ENCODE measurements at regions not wholly inside any gene's neighbourhood (a gene's known extent, or its start where the extent isn't known, plus 50 kb on each side); places are given as distances from the start of the nearest gene placed in this dataset.

DNA sequence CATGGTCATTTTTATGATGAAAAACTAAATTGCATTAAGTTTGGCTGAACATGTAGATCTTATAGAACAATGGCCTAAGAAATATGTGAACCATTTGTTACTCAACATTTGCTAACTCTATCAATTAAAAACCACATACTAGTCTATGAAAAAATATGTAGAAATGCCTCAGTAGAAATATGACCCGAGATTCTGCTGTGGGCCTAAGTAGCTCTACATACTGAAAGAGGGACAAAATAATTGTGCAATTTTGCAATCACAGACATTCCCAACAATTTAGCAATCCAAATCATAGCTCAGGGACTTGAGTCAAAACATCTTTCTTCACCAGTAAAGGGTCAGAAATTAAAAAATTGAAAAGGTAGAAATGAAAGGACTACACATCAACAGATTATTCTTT, 619.0 kb downstream of the FRK start:
- H3K9ac ChIP-seq (replicated peaks; ENCODE audit: extremely low read depth, insufficient read depth, low read length) = no peak overlapping the region
- intact Hi-C loops (cut with micrococcal nuclease) = no loop called here
- H3K79me2 ChIP-seq (ENCODE audit: control insufficient read depth, insufficient read depth, low read length) = no peaks in the 10 kb centered on the region
- no peaks in the 10 kb centered on the region for H4K20me1 ChIP-seq (replicated peaks; ENCODE audit: control insufficient read depth, extremely low read depth, insufficient read depth, low read length)
- H3K4me1 ChIP-seq (ENCODE audit: control insufficient read depth, extremely low read depth, insufficient read depth, low read length) = no peaks in the 10 kb centered on the region
- H3K9me3 ChIP-seq (replicated peaks; ENCODE audit: control insufficient read depth, insufficient read depth, low read length) = peaks cover 2% of the 10 kb centered on the region
- no peak overlapping the region for H2AFZ ChIP-seq (ENCODE audit: low read depth, low read length)
- no peak overlapping the region for H3K4me2 ChIP-seq (ENCODE audit: insufficient read depth, low read length)
- ChIA-PET POLR2A (no interaction called here), CTCF (interaction anchor here (1.5 kb wide), 1 partner anchor 8 kb away, joined by 5 read pairs; no protein-coding TSS in a partner anchor)
- dilution Hi-C loops (cut with MboI; ENCODE audit: extremely low pct_ligation_motif_present, low sequenced_read_pairs) = no loop called here
- no peaks in the 10 kb centered on the region for H3K27me3 ChIP-seq (ENCODE audit: control insufficient read depth in 2 of 2, insufficient read depth in 2 of 2, low read length in 2 of 2)
- H3K36me3 ChIP-seq (ENCODE audit: control insufficient read depth in 2 of 2, extremely low read depth in 1 of 2, insufficient read depth in 2 of 2, low read length in 2 of 2) = no peaks in the 10 kb centered on the region
- no peak overlapping the region for H3K4me3 ChIP-seq (replicated peaks in 1 of 3; ENCODE audit: insufficient read depth in 1 of 3, low read depth in 1 of 3, low read length in 3 of 3)
- TF ChIP-seq POLR2AphosphoS5 (IDR thresholded peaks at IDR 0.05; ENCODE audit: insufficient read depth, low read depth, low read length) (no peak), MYC (IDR thresholded peaks at IDR 0.05; ENCODE audit: low read depth, low read length) (no peak), MAX (IDR thresholded peaks at IDR 0.05; ENCODE audit: insufficient read depth, insufficient read length) (no peak), FOS (IDR thresholded peaks at IDR 0.05; ENCODE audit: borderline replicate concordance, insufficient read depth, low read length) (no peak)
- TF ChIP-seq, protein P1, sequence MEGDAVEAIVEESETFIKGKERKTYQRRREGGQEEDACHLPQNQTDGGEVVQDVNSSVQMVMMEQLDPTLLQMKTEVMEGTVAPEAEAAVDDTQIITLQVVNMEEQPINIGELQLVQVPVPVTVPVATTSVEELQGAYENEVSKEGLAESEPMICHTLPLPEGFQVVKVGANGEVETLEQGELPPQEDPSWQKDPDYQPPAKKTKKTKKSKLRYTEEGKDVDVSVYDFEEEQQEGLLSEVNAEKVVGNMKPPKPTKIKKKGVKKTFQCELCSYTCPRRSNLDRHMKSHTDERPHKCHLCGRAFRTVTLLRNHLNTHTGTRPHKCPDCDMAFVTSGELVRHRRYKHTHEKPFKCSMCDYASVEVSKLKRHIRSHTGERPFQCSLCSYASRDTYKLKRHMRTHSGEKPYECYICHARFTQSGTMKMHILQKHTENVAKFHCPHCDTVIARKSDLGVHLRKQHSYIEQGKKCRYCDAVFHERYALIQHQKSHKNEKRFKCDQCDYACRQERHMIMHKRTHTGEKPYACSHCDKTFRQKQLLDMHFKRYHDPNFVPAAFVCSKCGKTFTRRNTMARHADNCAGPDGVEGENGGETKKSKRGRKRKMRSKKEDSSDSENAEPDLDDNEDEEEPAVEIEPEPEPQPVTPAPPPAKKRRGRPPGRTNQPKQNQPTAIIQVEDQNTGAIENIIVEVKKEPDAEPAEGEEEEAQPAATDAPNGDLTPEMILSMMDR (IDR thresholded peaks at IDR 0.05; ENCODE audit: extremely low read depth in 1 of 2, insufficient read depth in 1 of 2, low read depth in 1 of 2, low read length in 2 of 2) = no peak
- DNase-seq (ENCODE audit: low read depth, low spot score) = no peak
- no TSS peak for BruUV-seq (replicated peaks)
- no peaks in the 10 kb centered on the region for H3K9me1 ChIP-seq (replicated peaks; ENCODE audit: control insufficient read depth, extremely low read depth, insufficient read depth, low read length)
- no peak overlapping the region for H3K27ac ChIP-seq (ENCODE audit: insufficient read depth, low read depth, low read length)
- FAIRE-seq = no peak

DNA sequence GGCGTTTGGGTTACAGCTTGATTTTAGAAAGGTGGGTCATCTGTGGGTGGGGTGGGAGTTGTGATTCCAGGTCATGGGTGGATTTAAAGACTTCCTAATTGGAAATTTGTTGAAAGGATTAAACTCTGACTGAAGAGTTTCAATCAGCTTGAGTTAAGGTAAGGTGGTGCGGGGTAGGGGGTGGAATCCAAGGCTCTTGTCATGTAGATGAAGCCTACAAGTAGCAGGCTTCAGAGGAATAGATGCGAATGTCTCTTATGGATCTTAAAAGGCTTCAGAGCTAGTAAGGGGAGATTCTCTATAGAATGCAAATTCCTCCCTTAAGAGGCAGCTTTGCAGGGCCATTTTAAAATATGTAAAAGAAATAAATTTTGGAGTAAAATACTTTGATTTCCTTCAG, 645.3 kb downstream of the FRK start:
- no peak for FAIRE-seq
- dilution Hi-C loops (cut with MboI; ENCODE audit: extremely low pct_ligation_motif_present, low sequenced_read_pairs) = no loop called here
- H3K9me3 ChIP-seq (replicated peaks; ENCODE audit: control insufficient read depth, insufficient read depth, low read length) = peaks cover 2% of the 10 kb centered on the region

More for the DNA sequence above, 645.3 kb downstream of the FRK start:
- intact Hi-C loops (cut with micrococcal nuclease) = no loop called here
- TF ChIP-seq GATA2 (IDR thresholded peaks at IDR 0.05; ENCODE audit: insufficient read depth, insufficient read length, low read depth, low read length) = no peak
- TF ChIP-seq, protein P1 (IDR thresholded peaks at IDR 0.05; ENCODE audit: extremely low read depth in 1 of 2, insufficient read depth in 1 of 2, low read depth in 1 of 2, low read length in 2 of 2) = no peak
- TF ChIP-seq JUN (IDR thresholded peaks at IDR 0.05; ENCODE audit: borderline replicate concordance, insufficient read depth, insufficient read length, low read depth) = no peak
- TF ChIP-seq POLR2A (IDR thresholded peaks at IDR 0.05; ENCODE audit: low read depth, low read length) = no peak
- TF ChIP-seq MAX (IDR thresholded peaks at IDR 0.05; ENCODE audit: insufficient read depth, insufficient read length) = no peak
- no peak for TF ChIP-seq POLR2AphosphoS5 (IDR thresholded peaks at IDR 0.05; ENCODE audit: insufficient read depth, low read depth, low read length)
- no peak for TF ChIP-seq EZH2 (IDR thresholded peaks at IDR 0.05; ENCODE audit: borderline replicate concordance, low read depth, low read length, severe bottlenecking)
- Histone ChIP-seq H3K9ac (replicated peaks; ENCODE audit: extremely low read depth, insufficient read depth, low read length) (no peak overlapping the region), H3K4me1 (ENCODE audit: control insufficient read depth, extremely low read depth, insufficient read depth, low read length) (no peaks in the 10 kb centered on the region), H3K27me3 (ENCODE audit: control insufficient read depth in 2 of 2, insufficient read depth in 2 of 2, low read length in 2 of 2) (no peaks in the 10 kb centered on the region), H2AFZ (ENCODE audit: low read depth, low read length) (no peak overlapping the region), H3K27ac (ENCODE audit: insufficient read depth, low read depth, low read length) (no peak overlapping the region), H3K9me1 (replicated peaks; ENCODE audit: control insufficient read depth, extremely low read depth, insufficient read depth, low read length) (no peaks in the 10 kb centered on the region), H3K36me3 (ENCODE audit: control insufficient read depth in 2 of 2, extremely low read depth in 1 of 2, insufficient read depth in 2 of 2, low read length in 2 of 2) (no peaks in the 10 kb centered on the region), H3K79me2 (ENCODE audit: control insufficient read depth, insufficient read depth, low read length) (no peaks in the 10 kb centered on the region), H4K20me1 (replicated peaks; ENCODE audit: control insufficient read depth, extremely low read depth, insufficient read depth, low read length) (no peaks in the 10 kb centered on the region), H3K4me2 (ENCODE audit: insufficient read depth, low read length) (no peak overlapping the region), H3K4me3 (replicated peaks in 1 of 3; ENCODE audit: insufficient read depth in 1 of 3, low read depth in 1 of 3, low read length in 3 of 3) (no peak overlapping the region)
- no TSS peak for BruUV-seq (replicated peaks)
- POLR2A ChIA-PET = no interaction called here
- CTCF ChIA-PET = no interaction called here
- DNase-seq (ENCODE audit: low read depth, low spot score) = no peak
